ENCODE measurements at regions not wholly inside any gene's neighbourhood (a gene's known extent, or its start where the extent isn't known, plus 50 kb on each side); places are given as distances from the start of the nearest gene placed in this dataset.

DNA sequence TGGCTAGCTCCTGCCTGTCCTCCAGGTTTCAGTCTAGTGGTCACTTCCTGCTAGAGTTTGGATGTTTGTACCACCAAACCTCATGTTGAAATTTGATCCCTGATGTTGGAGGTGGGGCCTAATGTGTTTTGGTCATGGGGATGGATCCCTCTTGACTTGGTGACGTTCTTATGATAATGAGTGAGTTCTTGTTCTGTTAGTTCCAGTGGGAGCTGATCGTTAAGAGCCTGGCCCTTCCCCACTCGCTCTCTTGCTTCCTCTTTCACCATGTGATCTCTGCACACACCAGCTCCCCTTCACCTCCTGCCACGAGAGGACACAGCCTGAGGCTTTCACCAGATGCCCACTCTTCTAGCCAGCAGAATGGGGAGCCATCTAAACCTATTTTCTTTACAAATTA, 86.8 kb upstream of the SCEL start:
- TF ChIP-seq, protein P1, sequence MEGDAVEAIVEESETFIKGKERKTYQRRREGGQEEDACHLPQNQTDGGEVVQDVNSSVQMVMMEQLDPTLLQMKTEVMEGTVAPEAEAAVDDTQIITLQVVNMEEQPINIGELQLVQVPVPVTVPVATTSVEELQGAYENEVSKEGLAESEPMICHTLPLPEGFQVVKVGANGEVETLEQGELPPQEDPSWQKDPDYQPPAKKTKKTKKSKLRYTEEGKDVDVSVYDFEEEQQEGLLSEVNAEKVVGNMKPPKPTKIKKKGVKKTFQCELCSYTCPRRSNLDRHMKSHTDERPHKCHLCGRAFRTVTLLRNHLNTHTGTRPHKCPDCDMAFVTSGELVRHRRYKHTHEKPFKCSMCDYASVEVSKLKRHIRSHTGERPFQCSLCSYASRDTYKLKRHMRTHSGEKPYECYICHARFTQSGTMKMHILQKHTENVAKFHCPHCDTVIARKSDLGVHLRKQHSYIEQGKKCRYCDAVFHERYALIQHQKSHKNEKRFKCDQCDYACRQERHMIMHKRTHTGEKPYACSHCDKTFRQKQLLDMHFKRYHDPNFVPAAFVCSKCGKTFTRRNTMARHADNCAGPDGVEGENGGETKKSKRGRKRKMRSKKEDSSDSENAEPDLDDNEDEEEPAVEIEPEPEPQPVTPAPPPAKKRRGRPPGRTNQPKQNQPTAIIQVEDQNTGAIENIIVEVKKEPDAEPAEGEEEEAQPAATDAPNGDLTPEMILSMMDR (IDR thresholded peaks at IDR 0.05) = no peak
- no peak for TF ChIP-seq EZH2 (IDR thresholded peaks at IDR 0.05)
- no peak for TF ChIP-seq EZH2phosphoT487 (IDR thresholded peaks at IDR 0.05)
